ENCODE measurements at regions not wholly inside any gene's neighbourhood (a gene's known extent, or its start where the extent isn't known, plus 50 kb on each side); places are given as distances from the start of the nearest gene placed in this dataset.

DNA sequence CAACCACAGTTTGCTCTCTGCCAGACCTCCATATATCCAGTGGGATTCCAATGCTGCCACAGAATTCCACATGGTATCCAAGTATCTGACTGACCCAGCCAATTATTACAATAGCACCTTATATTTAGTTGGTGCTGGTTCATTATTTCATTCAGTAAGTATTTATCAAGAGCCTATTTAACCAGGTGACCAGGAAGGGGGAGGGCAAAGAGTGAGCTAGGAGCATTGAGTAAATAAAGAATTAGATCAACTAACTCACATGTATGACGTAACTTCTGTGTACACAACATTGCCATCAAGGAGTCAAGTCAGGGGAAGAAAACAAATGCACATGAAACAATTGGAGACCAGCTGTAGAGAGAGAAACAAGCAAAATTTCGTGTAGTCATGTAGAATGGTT is 207.1 kb upstream of the PAPPA start:
- TF ChIP-seq POLR2A (IDR thresholded peaks at IDR 0.05) = no peak
- TF ChIP-seq, protein P1, sequence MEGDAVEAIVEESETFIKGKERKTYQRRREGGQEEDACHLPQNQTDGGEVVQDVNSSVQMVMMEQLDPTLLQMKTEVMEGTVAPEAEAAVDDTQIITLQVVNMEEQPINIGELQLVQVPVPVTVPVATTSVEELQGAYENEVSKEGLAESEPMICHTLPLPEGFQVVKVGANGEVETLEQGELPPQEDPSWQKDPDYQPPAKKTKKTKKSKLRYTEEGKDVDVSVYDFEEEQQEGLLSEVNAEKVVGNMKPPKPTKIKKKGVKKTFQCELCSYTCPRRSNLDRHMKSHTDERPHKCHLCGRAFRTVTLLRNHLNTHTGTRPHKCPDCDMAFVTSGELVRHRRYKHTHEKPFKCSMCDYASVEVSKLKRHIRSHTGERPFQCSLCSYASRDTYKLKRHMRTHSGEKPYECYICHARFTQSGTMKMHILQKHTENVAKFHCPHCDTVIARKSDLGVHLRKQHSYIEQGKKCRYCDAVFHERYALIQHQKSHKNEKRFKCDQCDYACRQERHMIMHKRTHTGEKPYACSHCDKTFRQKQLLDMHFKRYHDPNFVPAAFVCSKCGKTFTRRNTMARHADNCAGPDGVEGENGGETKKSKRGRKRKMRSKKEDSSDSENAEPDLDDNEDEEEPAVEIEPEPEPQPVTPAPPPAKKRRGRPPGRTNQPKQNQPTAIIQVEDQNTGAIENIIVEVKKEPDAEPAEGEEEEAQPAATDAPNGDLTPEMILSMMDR (IDR thresholded peaks at IDR 0.05) = no peak

Data from tibial nerve (tissue), 3 donors.